A673 (cell line): ENCODE measurements at regions not wholly inside any gene's neighbourhood (a gene's known extent, or its start where the extent isn't known, plus 50 kb on each side); places are given as distances from the start of the nearest gene placed in this dataset.

Experiments
- BruUV-seq: library from RNA; stranded (reverse); fragments of 400-500 nt; replicated peaks from 2 replicates; lab custom pipeline; 2021; lab: Mats Ljungman, UMichigan
- CTCF ChIA-PET: fragments of 300-600 bp; sonication (Branson Sonifier 250); formaldehyde crosslinking; loops from one replicate; lab custom pipeline; 2022; ENCODE audit warnings: antibody characterized with exemption; lab: Charles Lee
- POLR2A ChIA-PET: fragments of 300-600 bp; sonication (Branson Sonifier 250); formaldehyde crosslinking; loops from one replicate; lab custom pipeline; 2022; ENCODE audit warnings: antibody characterized with exemption; ENCODE audit not compliant: low non-redundant PET; lab: Charles Lee
- DNase-seq: peaks from one replicate; pipeline ENCODE4 v3.0.0-alpha.2; 2015; ENCODE audit warnings: low spot score
- H3K27ac ChIP-seq: fragments of 200-600 bp; sonication (generic); 2 replicates; pipeline ENCODE4 v1.5.1; 2016; ENCODE audit warnings: mixed run types, low read depth, mild to moderate bottlenecking, mixed read lengths, antibody characterized with exemption, low read length; ENCODE audit not compliant: poor library complexity, severe bottlenecking
- H3K27me3 ChIP-seq: fragments of 200-600 bp; sonication (generic); replicated peaks from 2 replicates; pipeline ENCODE4 v1.6.1; 2017; ENCODE audit warnings: mixed run types, low read depth, mild to moderate bottlenecking, mixed read lengths, antibody characterized with exemption, low read length; ENCODE audit not compliant: insufficient read depth, poor library complexity
- H3K36me3 ChIP-seq: fragments of 200-600 bp; sonication (generic); 2 replicates; pipeline ENCODE4 v1.6.1; 2016; ENCODE audit warnings: mixed run types, mild to moderate bottlenecking, mixed read lengths, antibody characterized with exemption, low read length; ENCODE audit not compliant: insufficient read depth, poor library complexity, severe bottlenecking
- H3K4me1 ChIP-seq: fragments of 200-600 bp; sonication (generic); 2 replicates; pipeline ENCODE4 v1.6.1; 2017; ENCODE audit warnings: mixed run types, mild to moderate bottlenecking, mixed read lengths, antibody characterized with exemption, low read length; ENCODE audit not compliant: insufficient read depth, poor library complexity, severe bottlenecking
- H3K4me3 ChIP-seq: fragments of 200-600 bp; sonication (generic); 2 replicates; pipeline ENCODE4 v1.5.1; 2016; ENCODE audit warnings: low read depth, mixed run types, mild to moderate bottlenecking, mixed read lengths, low read length; ENCODE audit not compliant: poor library complexity, severe bottlenecking
- H3K9me3 ChIP-seq: fragments of 200-600 bp; sonication (generic); 2 replicates; pipeline ENCODE4 v1.6.1; 2016; ENCODE audit warnings: mixed run types, low read depth, mild to moderate bottlenecking, mixed read lengths, antibody characterized with exemption, low read length; ENCODE audit not compliant: poor library complexity, severe bottlenecking
- CTCF ChIP-seq: fragments of 300-800, 200-600 bp; sonication (generic); conservative IDR thresholded peaks from 2 replicates; pipeline ENCODE4 v1.5.1; 2017; ENCODE audit warnings: low read depth, mild to moderate bottlenecking, antibody characterized with exemption, low read length, moderate library complexity, mixed read lengths
- EZH2 ChIP-seq: fragments of 200-600 bp; sonication (generic); IDR thresholded peaks from 2 replicates; pipeline ENCODE4 v1.6.1; 2017; ENCODE audit warnings: borderline replicate concordance, low read depth, mild to moderate bottlenecking, mixed read lengths, antibody characterized with exemption, low read length; ENCODE audit not compliant: poor library complexity, severe bottlenecking
- intact Hi-C: fragments of 100-400 bp; cut with micrococcal nuclease; formaldehyde crosslinking; loops from one replicate; pipeline ENCODE4 v1.10.0; 2022; ENCODE audit not compliant: unreplicated experiment

DNA sequence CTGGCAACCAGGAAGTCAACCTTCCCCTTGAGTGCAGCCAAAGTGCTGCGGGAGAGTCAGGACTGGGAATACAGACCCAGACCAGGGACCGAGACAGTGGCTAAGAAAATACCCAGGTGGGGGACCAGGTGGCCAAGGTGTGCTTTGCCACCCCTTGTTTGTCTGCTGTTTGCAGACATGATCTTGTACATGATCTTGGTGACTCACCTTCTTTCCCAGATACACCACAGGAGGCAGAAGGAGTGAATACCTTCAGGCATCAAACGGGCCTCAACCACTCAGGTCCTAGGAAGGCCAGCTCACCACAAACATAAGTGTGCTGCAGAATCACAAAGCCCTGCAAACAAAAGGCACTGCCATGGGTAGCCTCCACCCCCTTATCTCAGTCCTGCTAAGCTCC, 62.0 kb downstream of the CNGA2 start:
- Histone ChIP-seq H3K36me3 (no peaks in the 10 kb centered on the region), H3K27ac (no peak overlapping the region), H3K4me3 (no peak overlapping the region), H3K9me3 (no peaks in the 10 kb centered on the region), H3K27me3 (no peaks in the 10 kb centered on the region), H3K4me1 (no peaks in the 10 kb centered on the region)
- no TSS peak for BruUV-seq
- intact Hi-C loops, result no loop called here
- no peak for DNase-seq
- TF ChIP-seq CTCF (no peak), EZH2 (no peak)
- POLR2A ChIA-PET, result no interaction called here
- CTCF ChIA-PET, result no interaction called here

DNA sequence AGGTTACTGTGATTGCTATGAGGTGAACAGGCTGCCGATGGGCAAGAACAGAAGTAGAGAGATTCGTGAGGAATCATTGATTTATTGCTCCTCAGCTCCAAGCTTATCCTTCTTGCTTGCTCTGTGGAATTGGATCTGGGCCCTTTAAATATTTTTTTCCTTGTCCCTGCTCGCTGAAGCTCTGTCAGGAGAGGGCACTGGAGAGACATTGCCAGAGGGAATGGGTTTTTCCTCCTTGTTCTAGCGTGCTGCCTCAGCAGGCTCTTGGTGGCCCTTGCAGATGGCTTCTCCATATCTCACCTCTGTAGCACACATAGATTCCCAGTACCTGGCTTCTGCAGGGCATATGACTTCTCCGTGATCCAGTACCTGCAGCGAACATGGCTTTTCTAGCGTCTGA, 67.4 kb downstream of the CNGA2 start:
- ChIA-PET POLR2A (no interaction called here), CTCF (no interaction called here)
- intact Hi-C loops, result no loop called here
- no peaks in the 10 kb centered on the region for H3K27me3 ChIP-seq
- BruUV-seq, result no TSS peak
- no peak for TF ChIP-seq CTCF
- TF ChIP-seq EZH2, result no peak
- H3K36me3 ChIP-seq, result no peaks in the 10 kb centered on the region
- H3K4me1 ChIP-seq, result no peaks in the 10 kb centered on the region
- H3K4me3 ChIP-seq, result no peak overlapping the region
- H3K27ac ChIP-seq, result no peak overlapping the region
- DNase-seq, result no peak
- H3K9me3 ChIP-seq, result no peaks in the 10 kb centered on the region

- Histone ChIP-seq H3K4me1 (no peaks in the 10 kb centered on the region), H3K36me3 (no peaks in the 10 kb centered on the region), H3K27ac (no peak overlapping the region), H3K9me3 (no peaks in the 10 kb centered on the region), H3K4me3 (no peak overlapping the region), H3K27me3 (no peaks in the 10 kb centered on the region)
- CTCF ChIA-PET, result no interaction called here
- TF ChIP-seq CTCF, result no peak
- no peak for TF ChIP-seq EZH2
- BruUV-seq, result no TSS peak
- POLR2A ChIA-PET, result no interaction called here
- intact Hi-C loops, result no loop called here
- DNase-seq, result no peak
Measured at GRCh38 chrX:151806967-151807540, 72.5 kb downstream of the CNGA2 start.
